ENCODE measurements at regions not wholly inside any gene's neighbourhood (a gene's known extent, or its start where the extent isn't known, plus 50 kb on each side); places are given as distances from the start of the nearest gene placed in this dataset.
A peak's percentile ranks its signal among the peaks of the same experiment; 100 is the strongest.
"Not testable (repeated sequence)": the region's sequence is repeated elsewhere in the genome, so short reads cannot be mapped to it uniquely, and the experiment has no call there.

- Histone ChIP-seq H3K36me3 (ENCODE audit: low read depth) (no peaks in the 10 kb centered on the region), H3K27ac (ENCODE audit: poor library complexity, severe bottlenecking) (no peak overlapping the region), H3K4me1 (ENCODE audit: insufficient read depth, poor library complexity, severe bottlenecking) (no peaks in the 10 kb centered on the region), H3K9me3 (ENCODE audit: severe bottlenecking) (no peaks in the 10 kb centered on the region), H3K4me3 (ENCODE audit: severe bottlenecking) (no peak overlapping the region), H3K27me3 (ENCODE audit: insufficient read depth, poor library complexity, severe bottlenecking) (no peaks in the 10 kb centered on the region)
- ATAC-seq (ENCODE audit: low read depth) = no peak
- no peak for TF ChIP-seq CTCF (IDR thresholded peaks at IDR 0.05; ENCODE audit: poor library complexity, severe bottlenecking)
- DNase-seq (ENCODE audit: low spot score) = no peak
Measured at GRCh38 chrX:64580605-64581004, 185.4 kb upstream of the MTMR8 start.

DNA sequence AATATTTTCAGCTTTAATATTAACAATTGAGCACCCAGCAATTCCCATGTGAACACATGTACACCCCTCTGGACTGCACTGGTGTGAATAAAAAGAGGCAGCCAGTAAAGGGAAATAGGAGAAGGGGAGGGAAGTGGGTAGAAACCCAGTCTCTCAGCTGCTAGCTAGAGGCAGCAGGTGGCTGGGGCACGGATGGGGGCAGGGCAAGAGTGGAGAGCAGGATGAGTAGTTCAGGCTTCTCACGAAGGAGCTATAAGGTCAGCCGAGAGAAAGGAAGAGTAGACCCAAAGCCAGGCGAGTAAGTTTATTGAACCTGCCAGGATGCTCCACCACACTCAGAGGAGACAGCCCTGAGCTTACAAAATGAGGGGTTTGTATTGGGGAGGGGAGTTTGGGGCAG, 184.8 kb upstream of the MTMR8 start:
- no peaks in the 10 kb centered on the region for H3K4me1 ChIP-seq (ENCODE audit: insufficient read depth, poor library complexity, severe bottlenecking)
- H3K9me3 ChIP-seq (ENCODE audit: severe bottlenecking) = no peaks in the 10 kb centered on the region
- DNase-seq (ENCODE audit: low spot score) = no peak
- no peak for ATAC-seq (ENCODE audit: low read depth)
- no peaks in the 10 kb centered on the region for H3K27me3 ChIP-seq (ENCODE audit: insufficient read depth, poor library complexity, severe bottlenecking)
- no peak overlapping the region for H3K27ac ChIP-seq (ENCODE audit: poor library complexity, severe bottlenecking)
- H3K36me3 ChIP-seq (ENCODE audit: low read depth) = no peaks in the 10 kb centered on the region
- TF ChIP-seq CTCF (IDR thresholded peaks at IDR 0.05; ENCODE audit: poor library complexity, severe bottlenecking) = no peak
- no peak overlapping the region for H3K4me3 ChIP-seq (ENCODE audit: severe bottlenecking)

- ATAC-seq (ENCODE audit: low read depth) = no peak
Measured at GRCh38 chrX:64571011-64571410, 175.8 kb upstream of the MTMR8 start.

GRCh38 chrX:64570204-64570603, 175.0 kb upstream of the MTMR8 start:
- Histone ChIP-seq H3K4me1 (ENCODE audit: insufficient read depth, poor library complexity, severe bottlenecking) (no peaks in the 10 kb centered on the region), H3K4me3 (ENCODE audit: severe bottlenecking) (no peak overlapping the region), H3K36me3 (ENCODE audit: low read depth) (no peaks in the 10 kb centered on the region), H3K27ac (ENCODE audit: poor library complexity, severe bottlenecking) (no peak overlapping the region), H3K9me3 (ENCODE audit: severe bottlenecking) (no peaks in the 10 kb centered on the region), H3K27me3 (ENCODE audit: insufficient read depth, poor library complexity, severe bottlenecking) (no peaks in the 10 kb centered on the region)
- peak; percentile 11 for TF ChIP-seq CTCF (IDR thresholded peaks at IDR 0.05; ENCODE audit: poor library complexity, severe bottlenecking)
- ATAC-seq (ENCODE audit: low read depth) = no peak
- no peak for DNase-seq (ENCODE audit: low spot score)

More at GRCh38 chrX:64571011-64571410, 175.8 kb upstream of the MTMR8 start:
- Histone ChIP-seq H3K4me3 (ENCODE audit: severe bottlenecking) (no peak overlapping the region), H3K9me3 (ENCODE audit: severe bottlenecking) (no peaks in the 10 kb centered on the region), H3K36me3 (ENCODE audit: low read depth) (no peaks in the 10 kb centered on the region), H3K4me1 (ENCODE audit: insufficient read depth, poor library complexity, severe bottlenecking) (no peaks in the 10 kb centered on the region), H3K27me3 (ENCODE audit: insufficient read depth, poor library complexity, severe bottlenecking) (no peaks in the 10 kb centered on the region), H3K27ac (ENCODE audit: poor library complexity, severe bottlenecking) (no peak overlapping the region)
- TF ChIP-seq CTCF (IDR thresholded peaks at IDR 0.05; ENCODE audit: poor library complexity, severe bottlenecking) = no peak
- DNase-seq (ENCODE audit: low spot score) = no peak

DNA sequence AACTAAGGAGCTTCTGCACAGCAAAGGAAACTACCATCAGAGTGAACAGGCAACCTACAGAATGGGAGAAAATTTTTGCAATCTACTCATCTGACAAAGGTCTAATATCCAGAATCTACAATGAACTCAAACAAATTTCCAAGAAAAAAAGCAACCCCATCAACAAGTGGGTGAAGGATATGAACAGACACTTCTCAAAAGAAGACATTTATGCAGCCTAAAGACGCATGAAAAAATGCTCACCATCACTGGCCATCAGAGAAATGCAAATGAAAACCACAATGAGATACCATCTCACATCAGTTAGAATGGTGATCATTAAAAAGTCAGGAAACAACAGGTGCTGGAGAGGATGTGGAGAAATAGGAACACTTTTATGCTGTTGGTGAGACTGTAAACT, 170.1 kb upstream of the MTMR8 start:
- not testable (repeated sequence) for DNase-seq (ENCODE audit: low spot score); H3K4me1 ChIP-seq (ENCODE audit: insufficient read depth, poor library complexity, severe bottlenecking); H3K27me3 ChIP-seq (ENCODE audit: insufficient read depth, poor library complexity, severe bottlenecking); H3K9me3 ChIP-seq (ENCODE audit: severe bottlenecking); H3K4me3 ChIP-seq (ENCODE audit: severe bottlenecking); ATAC-seq (ENCODE audit: low read depth); H3K27ac ChIP-seq (ENCODE audit: poor library complexity, severe bottlenecking); H3K36me3 ChIP-seq (ENCODE audit: low read depth)

- H3K27ac ChIP-seq (ENCODE audit: poor library complexity, severe bottlenecking); H3K9me3 ChIP-seq (ENCODE audit: severe bottlenecking); H3K27me3 ChIP-seq (ENCODE audit: insufficient read depth, poor library complexity, severe bottlenecking); ATAC-seq (ENCODE audit: low read depth); H3K4me3 ChIP-seq (ENCODE audit: severe bottlenecking); H3K4me1 ChIP-seq (ENCODE audit: insufficient read depth, poor library complexity, severe bottlenecking); H3K36me3 ChIP-seq (ENCODE audit: low read depth); DNase-seq (ENCODE audit: low spot score): not testable (repeated sequence)
Measured at GRCh38 chrX:64549236-64549635, 154.0 kb upstream of the MTMR8 start.
